GM12865 (cell line): ENCODE measurements at regions not wholly inside any gene's neighbourhood (a gene's known extent, or its start where the extent isn't known, plus 50 kb on each side); places are given as distances from the start of the nearest gene placed in this dataset.
"Not testable (repeated sequence)": the region's sequence is repeated elsewhere in the genome, so short reads cannot be mapped to it uniquely, and the experiment has no call there.

Experiments
- DNase-seq: peaks from one replicate; pipeline ENCODE4 v3.0.0; 2010; ENCODE audit warnings: low read depth
- H3K4me3 ChIP-seq: 2 replicates; pipeline ENCODE4 v1.5.1; 2011; ENCODE audit warnings: mild to moderate bottlenecking, low read depth, low read length, control low read depth
- CTCF ChIP-seq: IDR thresholded peaks from 2 replicates; pipeline ENCODE4 v1.5.1; 2011; ENCODE audit warnings: low read length, control low read depth, low read depth, inconsistent platforms; ENCODE audit not compliant: insufficient read depth; ENCODE audit errors: missing control alignments

DNA sequence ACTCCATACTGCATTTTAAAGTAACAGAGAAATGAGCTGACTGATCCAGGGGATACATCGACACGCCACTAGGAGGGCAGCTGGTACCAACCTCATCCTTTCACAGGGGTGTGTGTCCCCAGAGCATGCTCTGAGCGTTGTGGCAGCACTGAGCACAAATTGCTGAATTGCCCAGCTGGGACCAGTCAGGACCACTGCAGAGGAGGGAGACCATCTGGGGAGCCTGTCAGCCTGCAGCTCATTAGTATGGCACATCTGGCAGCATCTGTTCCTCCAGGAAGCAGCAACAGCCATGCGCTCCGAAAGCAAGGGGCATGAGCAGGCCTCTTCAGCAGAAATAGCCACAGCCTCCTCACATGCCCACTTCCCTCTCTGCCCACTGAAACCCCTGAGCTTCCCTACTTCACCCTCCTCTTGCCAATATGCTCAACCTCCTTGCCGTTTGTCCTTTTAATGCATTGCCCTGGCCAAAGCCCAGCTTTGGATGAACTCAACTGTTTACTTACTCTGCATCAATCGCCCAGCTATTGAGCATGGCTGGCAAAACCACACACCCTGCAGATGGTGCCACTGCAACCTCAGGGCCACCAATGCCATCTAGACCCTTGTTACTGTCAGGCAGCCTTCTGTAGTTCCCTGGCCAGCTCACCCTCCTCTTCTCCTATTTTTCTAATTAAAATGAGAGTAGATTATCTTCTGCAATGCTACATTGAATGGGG is 77.6 kb upstream of the NEDD9 start:
- DNase-seq: no peak
- H3K4me3 ChIP-seq: no peak overlapping the region
- no peak for TF ChIP-seq CTCF

- H3K4me3 ChIP-seq: no peak overlapping the region
- no peak for DNase-seq
- no peak for TF ChIP-seq CTCF
Measured at GRCh38 chr6:11307226-11307625, 74.8 kb upstream of the NEDD9 start.

DNA sequence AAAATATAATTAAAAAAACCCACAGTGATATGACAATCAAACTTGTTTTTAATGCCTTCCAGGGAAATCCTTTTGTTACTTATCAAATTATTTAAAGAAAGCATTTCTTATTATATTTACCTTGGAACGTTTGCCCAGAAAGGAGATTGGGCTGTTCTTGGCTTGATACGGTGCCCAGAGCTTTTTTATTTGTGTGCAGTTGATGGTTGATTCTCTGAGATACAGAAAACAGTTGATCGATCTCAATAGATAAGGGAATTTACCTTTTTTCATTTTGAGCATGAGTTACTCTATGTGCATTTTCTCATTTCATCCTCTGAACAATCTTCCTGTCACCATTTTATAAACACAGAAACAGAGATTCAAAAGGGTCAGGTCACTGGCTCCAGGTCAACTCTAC is 72.5 kb upstream of the NEDD9 start:
- no peak for TF ChIP-seq CTCF
- DNase-seq: no peak
- no peak overlapping the region for H3K4me3 ChIP-seq

- DNase-seq, H3K4me3 ChIP-seq: not testable (repeated sequence)
Measured at GRCh38 chr6:11299876-11300428, 67.5 kb upstream of the NEDD9 start.

GRCh38 chr6:11299421-11299784 is 66.9 kb upstream of the NEDD9 start:
- not testable (repeated sequence) for H3K4me3 ChIP-seq, DNase-seq

GRCh38 chr6:11298651-11299420 is 66.4 kb upstream of the NEDD9 start:
- no peak for TF ChIP-seq CTCF
- H3K4me3 ChIP-seq: no peak overlapping the region
- no peak for DNase-seq

GRCh38 chr6:11297376-11297729 is 64.9 kb upstream of the NEDD9 start:
- no peak overlapping the region for H3K4me3 ChIP-seq
- no peak for TF ChIP-seq CTCF
- DNase-seq: no peak
